SK-N-SH treated with all-trans-retinoic acid at 6 μM for 48 hours (cell line): ENCODE measurements at regions not wholly inside any gene's neighbourhood (a gene's known extent, or its start where the extent isn't known, plus 50 kb on each side); places are given as distances from the start of the nearest gene placed in this dataset.

Experiments used
- ATAC-seq: fragments of 200-7000 bp; cut with Tn5 transposase; 3 replicates; pipeline ENCODE4 v1.9.1; 2020; ENCODE audit warnings: mild to moderate bottlenecking, moderate library complexity
- ARNTL ChIP-seq: fragments of 450-650 bp; formaldehyde crosslinking; IDR thresholded peaks from 2 replicates; pipeline ENCODE4 v1.5.0; 2020; ENCODE audit warnings: low read depth, mild to moderate bottlenecking, moderate library complexity, borderline replicate concordance
- BACH2 ChIP-seq: fragments of 250-450 bp; sonication (Bioruptor Pico); IDR thresholded peaks from 2 replicates; pipeline ENCODE4 v1.9.0; 2021; ENCODE audit warnings: mild to moderate bottlenecking, borderline replicate concordance
- CSDC2 ChIP-seq: fragments of 250-450 bp; sonication (Bioruptor Pico); IDR thresholded peaks from 2 replicates; pipeline ENCODE4 v1.5.0; 2020; ENCODE audit warnings: mild to moderate bottlenecking, moderate library complexity
- CSRNP3 ChIP-seq: fragments of 250-450 bp; sonication (Bioruptor Pico); IDR thresholded peaks from 2 replicates; pipeline ENCODE4 v1.5.1; 2021; ENCODE audit warnings: mild to moderate bottlenecking, moderate library complexity
- ESRRG ChIP-seq: fragments of 250-450 bp; sonication (Bioruptor Pico); IDR thresholded peaks from 2 replicates; pipeline ENCODE4 v1.6.1; 2021; ENCODE audit warnings: mild to moderate bottlenecking
- GLIS3 ChIP-seq: fragments of 250-450 bp; sonication (Bioruptor Pico); IDR thresholded peaks from 2 replicates; pipeline ENCODE4 v1.5.0; 2020; ENCODE audit warnings: mild to moderate bottlenecking, moderate library complexity
- ISL1 ChIP-seq: fragments of 250-450 bp; sonication (Bioruptor Pico); IDR thresholded peaks from 2 replicates; pipeline ENCODE4 v2.1.2; 2022; ENCODE audit warnings: mild to moderate bottlenecking, moderate library complexity
- OSR1 ChIP-seq: fragments of 250-450 bp; sonication (Bioruptor Pico); IDR thresholded peaks from 2 replicates; pipeline ENCODE4 v1.8.0; 2022; ENCODE audit warnings: moderate library complexity, mild to moderate bottlenecking, inconsistent platforms
- POU6F1 ChIP-seq: fragments of 250-450 bp; sonication (Bioruptor Pico); IDR thresholded peaks from 2 replicates; pipeline ENCODE4 v1.8.0; 2021; ENCODE audit warnings: low read depth, mild to moderate bottlenecking, moderate library complexity, borderline replicate concordance
- PPARA ChIP-seq: fragments of 250-450 bp; sonication (Bioruptor Pico); IDR thresholded peaks from 2 replicates; pipeline ENCODE4 v1.5.0; 2020; ENCODE audit warnings: mild to moderate bottlenecking, borderline replicate concordance
- RARB ChIP-seq: fragments of 250-450 bp; sonication (Bioruptor Pico); IDR thresholded peaks from 2 replicates; pipeline ENCODE4 v1.8.0; 2021; ENCODE audit warnings: mild to moderate bottlenecking, moderate library complexity
- SNAI2 ChIP-seq: fragments of 250-450 bp; sonication (Bioruptor Pico); IDR thresholded peaks from 2 replicates; pipeline ENCODE4 v1.5.0; 2020; ENCODE audit warnings: mild to moderate bottlenecking, moderate library complexity
- TOX ChIP-seq: fragments of 250-450 bp; sonication (Bioruptor Pico); IDR thresholded peaks from 2 replicates; pipeline ENCODE4 v1.8.0; 2021; ENCODE audit warnings: mild to moderate bottlenecking, moderate library complexity, borderline replicate concordance
- ZC3H10 ChIP-seq: fragments of 250-450 bp; sonication (Bioruptor Pico); IDR thresholded peaks from 2 replicates; pipeline ENCODE4 v1.5.1; 2021; ENCODE audit warnings: mild to moderate bottlenecking, moderate library complexity
- ZFP3 ChIP-seq: fragments of 250-450 bp; sonication (Bioruptor Pico); IDR thresholded peaks from 2 replicates; pipeline ENCODE4 v1.5.0; 2020; ENCODE audit warnings: mild to moderate bottlenecking, moderate library complexity
- ZFP30 ChIP-seq: fragments of 450-650 bp; formaldehyde crosslinking; IDR thresholded peaks from 2 replicates; pipeline ENCODE4 v1.5.0; 2022; ENCODE audit warnings: mild to moderate bottlenecking, moderate library complexity
- ZNF565 ChIP-seq: fragments of 450-650 bp; formaldehyde crosslinking; conservative IDR thresholded peaks from 2 replicates; pipeline ENCODE4 v1.5.0; 2020; ENCODE audit warnings: low read depth, mild to moderate bottlenecking, moderate library complexity
- ZNF70 ChIP-seq: fragments of 450-650 bp; formaldehyde crosslinking; IDR thresholded peaks from 2 replicates; pipeline ENCODE4 v1.5.0; 2020; ENCODE audit warnings: mild to moderate bottlenecking, moderate library complexity
- ZNF8 ChIP-seq: fragments of 450-650 bp; formaldehyde crosslinking; IDR thresholded peaks from 2 replicates; pipeline ENCODE4 v1.5.0; 2020; ENCODE audit warnings: mild to moderate bottlenecking, moderate library complexity
- TF ChIP-seq, protein P1 (sequence below): fragments of 250-450 bp; sonication (Bioruptor Pico); IDR thresholded peaks from 2 replicates; pipeline ENCODE4 v1.8.0; 2020; ENCODE audit warnings: mild to moderate bottlenecking, moderate library complexity, borderline replicate concordance
- TF ChIP-seq, protein P2 (sequence below): fragments of 250-450 bp; sonication (Bioruptor Pico); IDR thresholded peaks from 2 replicates; pipeline ENCODE4 v1.5.0; 2020; ENCODE audit warnings: mild to moderate bottlenecking, moderate library complexity
- TF ChIP-seq, protein P3 (sequence below): fragments of 250-450 bp; sonication (Bioruptor Pico); IDR thresholded peaks from 2 replicates; pipeline ENCODE4 v1.5.1; 2020; ENCODE audit warnings: low read depth, mild to moderate bottlenecking, moderate library complexity

GRCh38 chr4:123606946-123607542 lies 210.4 kb downstream of the SPRY1 start (continued):
- TF ChIP-seq CSRNP3 (no peak), PPARA (CRISPR knock-in tag) (no peak), SNAI2 (CRISPR knock-in tag) (no peak), ZFP30 (CRISPR knock-in tag) (no peak), ZNF70 (CRISPR knock-in tag) (no peak), RARB (no peak)

- TF ChIP-seq PPARA (CRISPR knock-in tag) (no peak), BACH2 (CRISPR knock-in tag) (no peak), ZNF8 (CRISPR knock-in tag) (no peak), RARB (no peak), ZNF565 (no peak), CSDC2 (no peak), ZFP3 (CRISPR knock-in tag) (no peak), TOX (no peak), ZNF70 (CRISPR knock-in tag) (no peak), ESRRG (no peak), ZC3H10 (CRISPR knock-in tag) (no peak), ZFP30 (CRISPR knock-in tag) (no peak), GLIS3 (CRISPR knock-in tag) (no peak), POU6F1 (no peak), SNAI2 (CRISPR knock-in tag) (no peak), ISL1 (CRISPR knock-in tag) (no peak), ARNTL (CRISPR knock-in tag) (no peak)
- TF ChIP-seq, protein P1, sequence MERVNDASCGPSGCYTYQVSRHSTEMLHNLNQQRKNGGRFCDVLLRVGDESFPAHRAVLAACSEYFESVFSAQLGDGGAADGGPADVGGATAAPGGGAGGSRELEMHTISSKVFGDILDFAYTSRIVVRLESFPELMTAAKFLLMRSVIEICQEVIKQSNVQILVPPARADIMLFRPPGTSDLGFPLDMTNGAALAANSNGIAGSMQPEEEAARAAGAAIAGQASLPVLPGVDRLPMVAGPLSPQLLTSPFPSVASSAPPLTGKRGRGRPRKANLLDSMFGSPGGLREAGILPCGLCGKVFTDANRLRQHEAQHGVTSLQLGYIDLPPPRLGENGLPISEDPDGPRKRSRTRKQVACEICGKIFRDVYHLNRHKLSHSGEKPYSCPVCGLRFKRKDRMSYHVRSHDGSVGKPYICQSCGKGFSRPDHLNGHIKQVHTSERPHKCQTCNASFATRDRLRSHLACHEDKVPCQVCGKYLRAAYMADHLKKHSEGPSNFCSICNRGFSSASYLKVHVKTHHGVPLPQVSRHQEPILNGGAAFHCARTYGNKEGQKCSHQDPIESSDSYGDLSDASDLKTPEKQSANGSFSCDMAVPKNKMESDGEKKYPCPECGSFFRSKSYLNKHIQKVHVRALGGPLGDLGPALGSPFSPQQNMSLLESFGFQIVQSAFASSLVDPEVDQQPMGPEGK (CRISPR knock-in tag): no peak
- TF ChIP-seq, protein P2, sequence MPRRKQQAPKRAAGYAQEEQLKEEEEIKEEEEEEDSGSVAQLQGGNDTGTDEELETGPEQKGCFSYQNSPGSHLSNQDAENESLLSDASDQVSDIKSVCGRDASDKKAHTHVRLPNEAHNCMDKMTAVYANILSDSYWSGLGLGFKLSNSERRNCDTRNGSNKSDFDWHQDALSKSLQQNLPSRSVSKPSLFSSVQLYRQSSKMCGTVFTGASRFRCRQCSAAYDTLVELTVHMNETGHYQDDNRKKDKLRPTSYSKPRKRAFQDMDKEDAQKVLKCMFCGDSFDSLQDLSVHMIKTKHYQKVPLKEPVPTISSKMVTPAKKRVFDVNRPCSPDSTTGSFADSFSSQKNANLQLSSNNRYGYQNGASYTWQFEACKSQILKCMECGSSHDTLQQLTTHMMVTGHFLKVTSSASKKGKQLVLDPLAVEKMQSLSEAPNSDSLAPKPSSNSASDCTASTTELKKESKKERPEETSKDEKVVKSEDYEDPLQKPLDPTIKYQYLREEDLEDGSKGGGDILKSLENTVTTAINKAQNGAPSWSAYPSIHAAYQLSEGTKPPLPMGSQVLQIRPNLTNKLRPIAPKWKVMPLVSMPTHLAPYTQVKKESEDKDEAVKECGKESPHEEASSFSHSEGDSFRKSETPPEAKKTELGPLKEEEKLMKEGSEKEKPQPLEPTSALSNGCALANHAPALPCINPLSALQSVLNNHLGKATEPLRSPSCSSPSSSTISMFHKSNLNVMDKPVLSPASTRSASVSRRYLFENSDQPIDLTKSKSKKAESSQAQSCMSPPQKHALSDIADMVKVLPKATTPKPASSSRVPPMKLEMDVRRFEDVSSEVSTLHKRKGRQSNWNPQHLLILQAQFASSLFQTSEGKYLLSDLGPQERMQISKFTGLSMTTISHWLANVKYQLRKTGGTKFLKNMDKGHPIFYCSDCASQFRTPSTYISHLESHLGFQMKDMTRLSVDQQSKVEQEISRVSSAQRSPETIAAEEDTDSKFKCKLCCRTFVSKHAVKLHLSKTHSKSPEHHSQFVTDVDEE: no peak
- TF ChIP-seq, protein P3, sequence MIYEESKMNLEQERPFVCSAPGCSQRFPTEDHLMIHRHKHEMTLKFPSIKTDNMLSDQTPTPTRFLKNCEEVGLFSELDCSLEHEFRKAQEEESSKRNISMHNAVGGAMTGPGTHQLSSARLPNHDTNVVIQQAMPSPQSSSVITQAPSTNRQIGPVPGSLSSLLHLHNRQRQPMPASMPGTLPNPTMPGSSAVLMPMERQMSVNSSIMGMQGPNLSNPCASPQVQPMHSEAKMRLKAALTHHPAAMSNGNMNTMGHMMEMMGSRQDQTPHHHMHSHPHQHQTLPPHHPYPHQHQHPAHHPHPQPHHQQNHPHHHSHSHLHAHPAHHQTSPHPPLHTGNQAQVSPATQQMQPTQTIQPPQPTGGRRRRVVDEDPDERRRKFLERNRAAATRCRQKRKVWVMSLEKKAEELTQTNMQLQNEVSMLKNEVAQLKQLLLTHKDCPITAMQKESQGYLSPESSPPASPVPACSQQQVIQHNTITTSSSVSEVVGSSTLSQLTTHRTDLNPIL: no peak
- TF ChIP-seq, all 23 proteins: peak for 0
- no peak for ATAC-seq
Observed at GRCh38 chr4:123609829-123610228, 213.2 kb downstream of the SPRY1 start.

DNA sequence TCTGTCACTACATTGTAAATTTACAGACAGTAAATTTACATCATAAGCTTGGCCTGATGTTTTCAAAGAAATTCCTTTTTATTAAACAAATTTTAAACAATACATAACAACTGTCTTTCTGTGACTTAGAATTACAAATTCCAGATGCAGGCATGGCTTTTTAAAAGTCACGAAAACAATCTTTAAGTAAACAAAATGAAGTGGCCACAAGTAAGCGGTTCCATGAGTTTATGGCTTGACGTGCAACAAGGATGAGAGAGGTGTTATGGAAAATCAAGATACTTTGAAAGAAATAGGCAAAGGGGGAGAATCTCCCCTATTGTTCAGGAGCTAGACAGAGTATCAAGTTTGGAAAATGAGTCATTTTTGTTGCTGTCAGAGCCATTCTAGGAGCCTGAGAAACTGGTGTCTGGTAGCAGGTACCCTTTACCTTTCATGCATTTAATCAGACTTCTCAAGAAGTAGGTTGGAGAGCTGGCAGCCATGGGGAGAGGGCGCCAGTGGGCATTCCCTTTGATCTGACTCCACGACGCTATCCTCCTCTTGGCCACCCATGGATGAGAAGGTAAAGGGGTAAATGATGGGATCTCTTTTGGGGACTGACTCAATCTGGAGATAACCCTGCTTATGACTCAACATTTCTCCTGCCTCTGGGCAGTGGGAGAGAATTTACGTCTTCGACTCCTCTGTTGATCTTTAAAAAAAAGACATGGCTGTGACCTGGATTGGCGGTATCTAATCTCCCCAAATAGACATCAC lies 217.2 kb downstream of the SPRY1 start:
- no peak for ATAC-seq
- no peak for TF ChIP-seq ARNTL (CRISPR knock-in tag)
- no peak for TF ChIP-seq ZFP30 (CRISPR knock-in tag)
- no peak for TF ChIP-seq RARB
- TF ChIP-seq ISL1 (CRISPR knock-in tag): no peak
- no peak for TF ChIP-seq PPARA (CRISPR knock-in tag)
- no peak for TF ChIP-seq ZNF8 (CRISPR knock-in tag)
- TF ChIP-seq SNAI2 (CRISPR knock-in tag): no peak
- TF ChIP-seq OSR1: no peak
- no peak for TF ChIP-seq ZNF70 (CRISPR knock-in tag)
- TF ChIP-seq, all 23 proteins: peak for 0
